ENCODE measurements at regions not wholly inside any gene's neighbourhood (a gene's known extent, or its start where the extent isn't known, plus 50 kb on each side); places are given as distances from the start of the nearest gene placed in this dataset.

- no peak for TF ChIP-seq MAFK (IDR thresholded peaks at IDR 0.05; ENCODE audit: low read depth, low read length)
- TF ChIP-seq KDM5A (IDR thresholded peaks at IDR 0.05; ENCODE audit: low read length), result no peak
- no peak for TF ChIP-seq RXRA (IDR thresholded peaks at IDR 0.05; ENCODE audit: insufficient read depth, low read depth, low read length)
Observed at GRCh38 chr4:162911349-162911748, 255.3 kb downstream of the NAF1 start (continued).

All from H1 (cell line).